DND-41 (cell line): ENCODE measurements at regions not wholly inside any gene's neighbourhood (a gene's known extent, or its start where the extent isn't known, plus 50 kb on each side); places are given as distances from the start of the nearest gene placed in this dataset.

Experiments
- ATAC-seq: fragments of 200-7000 bp; cut with Tn5 transposase; 3 replicates; pipeline ENCODE4 v1.9.1; 2021; ENCODE audit warnings: low read depth; ENCODE audit not compliant: insufficient read depth
- DNase-seq: peaks from one replicate; pipeline ENCODE4 v3.0.0-alpha.2; 2020
- H2AFZ ChIP-seq: 2 replicates; pipeline ENCODE4 v1.6.0; 2012; ENCODE audit warnings: low read depth, low read length
- H3K27ac ChIP-seq: 2 replicates; pipeline ENCODE4 v1.5.1; 2012; ENCODE audit warnings: low read length, inconsistent platforms
- H3K27me3 ChIP-seq: fragments of 200-600 bp; sonication (generic); 2 replicates; pipeline ENCODE4 v1.6.0; 2012; ENCODE audit warnings: low read length, mild to moderate bottlenecking, inconsistent platforms; ENCODE audit not compliant: insufficient read depth, poor library complexity
- H3K36me3 ChIP-seq: 2 replicates; pipeline ENCODE4 v1.5.1; 2012; ENCODE audit warnings: low read length, inconsistent platforms; ENCODE audit not compliant: insufficient read depth
- H3K4me1 ChIP-seq: 2 replicates; pipeline ENCODE4 v1.5.1; 2012; ENCODE audit warnings: mild to moderate bottlenecking, low read length; ENCODE audit not compliant: insufficient read depth
- H3K4me2 ChIP-seq: 2 replicates; pipeline ENCODE4 v1.6.0; 2012; ENCODE audit warnings: mild to moderate bottlenecking, moderate library complexity, low read length, inconsistent platforms; ENCODE audit not compliant: insufficient read depth
- H3K4me3 ChIP-seq, 2 experiments: fragments of 200-600 bp in 1 of 2; shearing (Covaris generic) in 1 of 2; 2 replicates each; pipeline ENCODE4 v1.5.1; 2012 to 2016; ENCODE audit warnings: inconsistent platforms in 2 of 2, low read length in 2 of 2, mild to moderate bottlenecking in 2 of 2, low read depth in 1 of 2, moderate library complexity in 1 of 2
- H3K79me2 ChIP-seq: 2 replicates; pipeline ENCODE4 v1.6.0; 2012; ENCODE audit warnings: low read length, inconsistent platforms; ENCODE audit not compliant: insufficient read depth
- H3K9ac ChIP-seq: 2 replicates; pipeline ENCODE4 v1.6.0; 2012; ENCODE audit warnings: low read depth, mild to moderate bottlenecking, inconsistent platforms, low read length, moderate library complexity
- H3K9me3 ChIP-seq: 2 replicates; pipeline ENCODE4 v1.5.1; 2012; ENCODE audit warnings: low read length, moderate library complexity, mild to moderate bottlenecking, inconsistent platforms; ENCODE audit not compliant: insufficient read depth, severe bottlenecking
- H4K20me1 ChIP-seq: 2 replicates; pipeline ENCODE4 v1.6.0; 2012; ENCODE audit warnings: low read length; ENCODE audit not compliant: insufficient read depth
- CTCF ChIP-seq: IDR thresholded peaks from 2 replicates; pipeline ENCODE4 v1.5.1; 2012; ENCODE audit warnings: borderline replicate concordance, low read length, moderate library complexity, mild to moderate bottlenecking; ENCODE audit not compliant: poor library complexity, severe bottlenecking; ENCODE audit errors: extremely low read depth
- EZH2 ChIP-seq: IDR thresholded peaks from 3 replicates; pipeline ENCODE4 v1.6.1; 2012; ENCODE audit warnings: borderline replicate concordance, low read depth, mild to moderate bottlenecking, moderate library complexity, low read length, inconsistent platforms; ENCODE audit not compliant: severe bottlenecking

- Histone ChIP-seq H3K36me3 (no peaks in the 10 kb centered on the region), H4K20me1 (no peaks in the 10 kb centered on the region), H3K4me2 (no peak overlapping the region), H3K9me3 (no peaks in the 10 kb centered on the region), H3K27me3 (peaks cover 4% of the 10 kb centered on the region), H2AFZ (no peak overlapping the region), H3K9ac (no peak overlapping the region), H3K4me3 (no peak overlapping the region), H3K79me2 (no peaks in the 10 kb centered on the region), H3K4me1 (no peaks in the 10 kb centered on the region), H3K27ac (no peak overlapping the region)
- ATAC-seq: no peak
- no peak for DNase-seq
- TF ChIP-seq CTCF (no peak), EZH2 (no peak)
Observed at GRCh38 chr10:10519674-10520073, 498.0 kb upstream of the CELF2 start.

GRCh38 chr10:10520491-10521385 lies 496.9 kb upstream of the CELF2 start:
- no peak for TF ChIP-seq EZH2
- TF ChIP-seq CTCF: no peak
- Histone ChIP-seq H3K36me3 (no peaks in the 10 kb centered on the region), H3K4me2 (no peak overlapping the region), H2AFZ (no peak overlapping the region), H3K79me2 (no peaks in the 10 kb centered on the region), H3K27me3 (peaks cover 4% of the 10 kb centered on the region), H3K27ac (no peak overlapping the region), H3K4me1 (no peaks in the 10 kb centered on the region), H4K20me1 (no peaks in the 10 kb centered on the region), H3K4me3 (no peak overlapping the region), H3K9ac (no peak overlapping the region), H3K9me3 (no peaks in the 10 kb centered on the region)
- DNase-seq (no peak), ATAC-seq (no peak)

- no peaks in the 10 kb centered on the region for H3K36me3 ChIP-seq
- H4K20me1 ChIP-seq: no peaks in the 10 kb centered on the region
- no peak for ATAC-seq
- DNase-seq: no peak
- H3K4me3 ChIP-seq: no peak overlapping the region
- H3K79me2 ChIP-seq: no peaks in the 10 kb centered on the region
- H3K27me3 ChIP-seq: peaks cover 4% of the 10 kb centered on the region
- H3K9ac ChIP-seq: no peak overlapping the region
- H3K9me3 ChIP-seq: no peaks in the 10 kb centered on the region
- no peak overlapping the region for H3K4me2 ChIP-seq
- H2AFZ ChIP-seq: no peak overlapping the region
- H3K27ac ChIP-seq: no peak overlapping the region
- TF ChIP-seq EZH2 (no peak), CTCF (no peak)
- H3K4me1 ChIP-seq: no peaks in the 10 kb centered on the region
Observed at GRCh38 chr10:10526846-10527245, 490.8 kb upstream of the CELF2 start.
